ENCODE measurements at regions not wholly inside any gene's neighbourhood (a gene's known extent, or its start where the extent isn't known, plus 50 kb on each side); places are given as distances from the start of the nearest gene placed in this dataset.

- TF ChIP-seq CTCF (IDR thresholded peaks at IDR 0.05) (no peak), NR3C1 (IDR thresholded peaks at IDR 0.05) (no peak), MAX (IDR thresholded peaks at IDR 0.05) (no peak), CHD2 (IDR thresholded peaks at IDR 0.05; ENCODE audit: low read length, partially characterized antibody) (no peak), TP53 (CRISPR knock-in tag; IDR thresholded peaks at IDR 0.05) (no peak), HEYL (CRISPR knock-in tag; IDR thresholded peaks at IDR 0.05) (no peak), RAD21 (conservative IDR thresholded peaks at IDR 0.05 in 1 of 2, IDR thresholded peaks at IDR 0.05 in 1 of 2) (no peak), ESRRA (IDR thresholded peaks at IDR 0.05; ENCODE audit: borderline replicate concordance, low read length) (no peak), REST (IDR thresholded peaks at IDR 0.05) (no peak), HOXA7 (CRISPR knock-in tag; IDR thresholded peaks at IDR 0.05) (no peak), MAZ (IDR thresholded peaks at IDR 0.05; ENCODE audit: borderline replicate concordance, low read depth, low read length) (no peak)
- TF ChIP-seq, protein P1, sequence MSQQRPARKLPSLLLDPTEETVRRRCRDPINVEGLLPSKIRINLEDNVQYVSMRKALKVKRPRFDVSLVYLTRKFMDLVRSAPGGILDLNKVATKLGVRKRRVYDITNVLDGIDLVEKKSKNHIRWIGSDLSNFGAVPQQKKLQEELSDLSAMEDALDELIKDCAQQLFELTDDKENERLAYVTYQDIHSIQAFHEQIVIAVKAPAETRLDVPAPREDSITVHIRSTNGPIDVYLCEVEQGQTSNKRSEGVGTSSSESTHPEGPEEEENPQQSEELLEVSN (IDR thresholded peaks at IDR 0.05; ENCODE audit: borderline replicate concordance, low read depth): no peak
Observed at GRCh38 chr2:193566886-193567285, 1372.2 kb upstream of the TMEFF2 start.
